BJ (cell line): ENCODE measurements at regions not wholly inside any gene's neighbourhood (a gene's known extent, or its start where the extent isn't known, plus 50 kb on each side); places are given as distances from the start of the nearest gene placed in this dataset.

Experiments
- CTCF ChIA-PET: fragments of 350-600 bp; formaldehyde crosslinking; extraction: SDS; loops from one replicate; lab custom pipeline; 2021; ENCODE audit warnings: antibody characterized with exemption, inconsistent platforms; lab: Yijun Ruan, JAX
- POLR2A ChIA-PET: fragments of 300-600 bp; sonication (Branson Sonifier 250); formaldehyde crosslinking; extraction: SDS; loops from one replicate; lab custom pipeline; 2021; ENCODE audit warnings: antibody characterized with exemption; lab: Charles Lee
- DNase-seq: peaks from one replicate; pipeline ENCODE4 v3.0.0-alpha.2; 2011; ENCODE audit warnings: low read depth
- H3K27me3 ChIP-seq: 2 replicates; pipeline ENCODE4 v1.6.0; 2011; ENCODE audit warnings: low read length; ENCODE audit not compliant: control insufficient read depth, insufficient read depth
- H3K36me3 ChIP-seq: 2 replicates; pipeline ENCODE4 v1.5.1; 2011; ENCODE audit warnings: low read length; ENCODE audit not compliant: control insufficient read depth, insufficient read depth
- H3K4me3 ChIP-seq: 2 replicates; pipeline ENCODE4 v1.5.1; 2011; ENCODE audit warnings: low read depth, mild to moderate bottlenecking, control low read depth, low read length
- TF ChIP-seq, protein P1 (sequence below): IDR thresholded peaks from 2 replicates; pipeline ENCODE4 v1.5.1; 2011; ENCODE audit warnings: low read depth, mild to moderate bottlenecking, control low read depth, inconsistent platforms, low read length, moderate library complexity; ENCODE audit not compliant: insufficient read depth

DNA sequence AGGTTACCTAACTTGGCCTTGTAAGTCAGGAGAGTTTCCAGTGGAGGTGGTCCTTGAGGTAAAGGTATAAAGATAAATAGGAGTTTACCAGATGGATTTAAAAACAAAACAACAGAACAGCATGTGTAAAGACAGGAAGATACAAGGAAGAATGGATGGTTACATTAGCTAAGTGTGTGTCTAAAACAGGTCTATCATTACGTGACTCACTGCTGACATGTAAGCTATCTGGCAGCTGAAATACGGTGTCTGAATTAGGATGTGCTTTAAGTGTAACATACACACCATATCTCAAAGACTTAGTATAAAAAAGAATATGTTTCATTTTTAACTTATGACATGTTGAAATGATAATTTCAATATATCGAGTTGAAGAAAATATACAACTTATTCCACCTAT lies 405.1 kb upstream of the ADAMTSL1 start:
- POLR2A ChIA-PET, result no interaction called here
- CTCF ChIA-PET, result no interaction called here
- Histone ChIP-seq H3K36me3 (no peaks in the 10 kb centered on the region), H3K27me3 (no peaks in the 10 kb centered on the region), H3K4me3 (no peak overlapping the region)
- DNase-seq, result no peak
- TF ChIP-seq, protein P1, sequence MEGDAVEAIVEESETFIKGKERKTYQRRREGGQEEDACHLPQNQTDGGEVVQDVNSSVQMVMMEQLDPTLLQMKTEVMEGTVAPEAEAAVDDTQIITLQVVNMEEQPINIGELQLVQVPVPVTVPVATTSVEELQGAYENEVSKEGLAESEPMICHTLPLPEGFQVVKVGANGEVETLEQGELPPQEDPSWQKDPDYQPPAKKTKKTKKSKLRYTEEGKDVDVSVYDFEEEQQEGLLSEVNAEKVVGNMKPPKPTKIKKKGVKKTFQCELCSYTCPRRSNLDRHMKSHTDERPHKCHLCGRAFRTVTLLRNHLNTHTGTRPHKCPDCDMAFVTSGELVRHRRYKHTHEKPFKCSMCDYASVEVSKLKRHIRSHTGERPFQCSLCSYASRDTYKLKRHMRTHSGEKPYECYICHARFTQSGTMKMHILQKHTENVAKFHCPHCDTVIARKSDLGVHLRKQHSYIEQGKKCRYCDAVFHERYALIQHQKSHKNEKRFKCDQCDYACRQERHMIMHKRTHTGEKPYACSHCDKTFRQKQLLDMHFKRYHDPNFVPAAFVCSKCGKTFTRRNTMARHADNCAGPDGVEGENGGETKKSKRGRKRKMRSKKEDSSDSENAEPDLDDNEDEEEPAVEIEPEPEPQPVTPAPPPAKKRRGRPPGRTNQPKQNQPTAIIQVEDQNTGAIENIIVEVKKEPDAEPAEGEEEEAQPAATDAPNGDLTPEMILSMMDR, result no peak

DNA sequence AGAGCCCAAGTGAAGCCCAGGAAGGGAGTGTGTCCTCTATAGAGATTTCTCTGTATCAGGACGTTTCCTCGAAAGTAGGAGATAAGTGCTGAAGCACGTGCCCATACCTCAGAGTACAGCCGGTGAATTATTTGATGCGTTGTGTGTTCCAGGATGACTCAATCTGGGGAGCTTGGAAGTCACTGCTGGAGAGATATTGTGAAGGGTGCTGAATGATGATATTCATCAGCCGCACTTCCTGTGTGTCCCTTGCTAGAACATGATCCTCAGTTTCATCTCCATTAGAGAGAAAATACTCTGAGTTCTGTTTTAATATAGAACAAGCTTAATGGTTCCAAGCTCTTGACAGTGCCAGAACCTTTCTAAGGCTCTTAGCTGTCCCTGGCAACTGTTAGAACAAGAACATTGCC lies 402.3 kb upstream of the ADAMTSL1 start:
- DNase-seq, result no peak
- H3K36me3 ChIP-seq, result no peaks in the 10 kb centered on the region
- H3K27me3 ChIP-seq, result no peaks in the 10 kb centered on the region
- no peak overlapping the region for H3K4me3 ChIP-seq
- ChIA-PET CTCF (interaction anchor here (0.6 to 2.2 kb wide), 2 partner anchors 12 to 39 kb away, joined by 3 to 8 read pairs; no protein-coding TSS in a partner anchor), POLR2A (no interaction called here)
- TF ChIP-seq, protein P1, result no peak

DNA sequence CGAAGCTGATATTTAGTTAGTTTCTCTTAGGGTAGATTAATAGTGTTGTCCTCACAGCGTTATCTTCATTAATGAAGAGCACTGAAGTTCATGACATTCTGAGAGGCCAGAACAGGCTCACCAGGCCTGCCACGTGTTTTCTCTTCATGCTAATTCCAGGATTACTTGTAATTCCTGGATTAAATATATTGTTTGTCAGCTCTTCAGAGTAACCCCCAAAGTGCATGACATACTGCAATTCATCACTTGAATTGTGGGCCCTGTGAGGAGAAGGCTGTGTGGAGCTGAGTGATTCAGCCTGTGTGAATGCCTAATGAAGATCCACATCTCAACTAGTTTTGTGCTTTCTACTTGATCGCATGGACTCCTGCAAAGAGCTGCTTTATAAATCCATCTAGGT lies 401.0 kb upstream of the ADAMTSL1 start:
- TF ChIP-seq, protein P1, result no peak
- Histone ChIP-seq H3K4me3 (no peak overlapping the region), H3K27me3 (no peaks in the 10 kb centered on the region), H3K36me3 (no peaks in the 10 kb centered on the region)
- no peak for DNase-seq
- CTCF ChIA-PET, result interaction anchor here (0.6 to 2.2 kb wide), 4 partner anchors 8 to 182 kb away, joined by 3 to 8 read pairs (median 4); no protein-coding TSS in a partner anchor
- POLR2A ChIA-PET, result no interaction called here

DNA sequence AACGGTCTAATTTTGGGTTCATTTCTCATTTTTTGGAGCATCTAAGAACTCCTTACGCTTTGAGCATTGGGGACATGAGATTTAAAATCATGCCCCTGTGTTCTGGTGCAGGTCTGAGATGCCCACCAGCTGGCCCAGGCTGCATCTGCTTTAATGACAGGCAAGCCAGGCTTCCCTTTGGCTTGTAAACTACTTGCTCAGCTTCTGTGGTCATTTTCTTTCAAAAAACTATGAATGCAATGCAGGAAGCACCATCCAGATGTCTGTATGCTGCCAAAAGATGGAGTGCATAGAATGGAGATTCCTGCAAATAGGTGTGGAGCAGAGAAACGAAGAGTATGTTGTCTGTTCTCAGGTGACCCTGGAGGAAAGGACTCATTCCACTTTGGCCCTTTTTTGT lies 399.9 kb upstream of the ADAMTSL1 start:
- DNase-seq, result no peak
- H3K36me3 ChIP-seq, result no peaks in the 10 kb centered on the region
- TF ChIP-seq, protein P1, result no peak
- CTCF ChIA-PET, result interaction anchor here (1.0 to 1.5 kb wide), 3 partner anchors 9 to 19 kb away, joined by 3 read pairs; no protein-coding TSS in a partner anchor
- no peak overlapping the region for H3K4me3 ChIP-seq
- POLR2A ChIA-PET, result no interaction called here
- no peaks in the 10 kb centered on the region for H3K27me3 ChIP-seq

DNA sequence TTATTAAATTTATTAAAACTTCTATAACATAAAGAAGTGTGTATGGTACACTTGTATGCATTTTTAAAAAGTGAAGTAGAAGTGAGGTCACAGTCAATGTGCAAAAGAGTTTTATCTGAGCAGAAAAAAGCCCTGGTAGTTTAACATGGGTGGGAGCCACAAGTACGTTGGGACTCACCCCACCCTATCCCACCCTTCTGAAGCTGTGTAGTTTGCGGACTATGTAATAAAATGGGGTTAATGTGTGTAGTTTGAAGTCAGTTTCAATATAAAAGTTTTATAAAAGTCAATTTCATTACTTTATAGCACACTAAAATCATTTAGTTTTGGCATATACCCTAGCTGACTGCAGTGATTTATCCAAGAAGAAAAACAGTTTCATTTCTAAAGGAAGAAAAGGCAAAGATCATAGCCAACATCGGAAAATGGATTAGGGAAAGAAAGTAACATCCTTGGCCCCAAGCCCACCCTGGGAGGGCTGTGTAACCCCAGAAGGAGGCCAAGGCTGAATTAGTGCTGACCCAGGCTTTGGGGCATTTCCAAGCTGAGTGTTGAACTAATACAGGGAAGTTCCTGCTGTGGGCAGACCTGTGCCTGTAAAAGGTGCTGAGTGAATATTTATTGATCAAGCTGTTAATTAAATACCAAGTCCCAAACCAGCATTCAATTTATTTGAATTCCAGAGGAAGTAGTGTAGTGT lies 398.6 kb upstream of the ADAMTSL1 start:
- no peak overlapping the region for H3K4me3 ChIP-seq
- TF ChIP-seq, protein P1, result no peak
- DNase-seq, result no peak
- no peaks in the 10 kb centered on the region for H3K36me3 ChIP-seq
- POLR2A ChIA-PET, result no interaction called here
- no peaks in the 10 kb centered on the region for H3K27me3 ChIP-seq
- CTCF ChIA-PET, result no interaction called here
